ENCODE measurements at regions not wholly inside any gene's neighbourhood (a gene's known extent, or its start where the extent isn't known, plus 50 kb on each side); places are given as distances from the start of the nearest gene placed in this dataset.
"Not testable (repeated sequence)": the region's sequence is repeated elsewhere in the genome, so short reads cannot be mapped to it uniquely, and the experiment has no call there.

GRCh38 chr2:17136231-17136630 is 382.0 kb downstream of the RAD51AP2 start:
- Mint-ChIP-seq H3K4me1 (no peaks in the 10 kb centered on the region), H3K27ac (no peak overlapping the region), H3K27me3 (no peaks in the 10 kb centered on the region), H3K9me3 (peaks cover 0 to 14% (median 0%) of the 10 kb centered on the region in 11 donors), H3K4me3 (no peak overlapping the region), H3K36me3 (no peaks in the 10 kb centered on the region)
- H3K27ac ChIP-seq (ENCODE audit: low read depth, low read length) = no peak overlapping the region
- DNase-seq (no peak), ATAC-seq (no peak)
- CTCF ChIA-PET = no interaction called here
- no peaks in the 10 kb centered on the region for H3K36me3 ChIP-seq (ENCODE audit: control insufficient read depth in 2 of 3, insufficient read depth in 3 of 3, low read length in 3 of 3)
- POLR2A ChIA-PET = no interaction called here
- no peaks in the 10 kb centered on the region for H3K27me3 ChIP-seq (ENCODE audit: control insufficient read depth in 2 of 2, insufficient read depth in 2 of 2, low read length in 2 of 2)
- H3K4me1 ChIP-seq (ENCODE audit: control insufficient read depth in 2 of 2, insufficient read depth in 2 of 2, low read length in 2 of 2) = no peaks in the 10 kb centered on the region
- no peak overlapping the region for H3K4me3 ChIP-seq (ENCODE audit: low read length)
- intact Hi-C loops (cut with micrococcal nuclease) = no loop called here
- no peaks in the 10 kb centered on the region for H3K9me3 ChIP-seq (ENCODE audit: control insufficient read depth in 2 of 3, low read length in 3 of 3)

- no peak overlapping the region for H3K27ac ChIP-seq (ENCODE audit: low read depth, low read length)
- Mint-ChIP-seq H3K4me3 (no peak overlapping the region), H3K36me3 (no peaks in the 10 kb centered on the region), H3K27me3 (no peaks in the 10 kb centered on the region), H3K9me3 (peaks cover 0 to 17% (median 0%) of the 10 kb centered on the region in 11 donors), H3K4me1 (no peaks in the 10 kb centered on the region), H3K27ac (no peak overlapping the region)
- DNase-seq = no peak
- no peak overlapping the region for H3K4me3 ChIP-seq (ENCODE audit: low read length)
- intact Hi-C loops (cut with micrococcal nuclease) = no loop called here
- H3K4me1 ChIP-seq (ENCODE audit: control insufficient read depth in 2 of 2, insufficient read depth in 2 of 2, low read length in 2 of 2) = no peaks in the 10 kb centered on the region
- POLR2A ChIA-PET = no interaction called here
- ATAC-seq = no peak
- no peaks in the 10 kb centered on the region for H3K9me3 ChIP-seq (ENCODE audit: control insufficient read depth in 2 of 3, low read length in 3 of 3)
- H3K36me3 ChIP-seq (ENCODE audit: control insufficient read depth in 2 of 3, insufficient read depth in 3 of 3, low read length in 3 of 3) = no peaks in the 10 kb centered on the region
- CTCF ChIA-PET = no interaction called here
- no peaks in the 10 kb centered on the region for H3K27me3 ChIP-seq (ENCODE audit: control insufficient read depth in 2 of 2, insufficient read depth in 2 of 2, low read length in 2 of 2)
Measured at GRCh38 chr2:17135619-17136018, 382.6 kb downstream of the RAD51AP2 start.

GRCh38 chr2:17133052-17133671 is 385.1 kb downstream of the RAD51AP2 start:
- Histone ChIP-seq H3K36me3 (ENCODE audit: control insufficient read depth in 2 of 3, insufficient read depth in 3 of 3, low read length in 3 of 3) (no peaks in the 10 kb centered on the region), H3K4me1 (ENCODE audit: control insufficient read depth in 2 of 2, insufficient read depth in 2 of 2, low read length in 2 of 2) (no peaks in the 10 kb centered on the region), H3K4me3 (ENCODE audit: low read length) (no peak overlapping the region), H3K9me3 (ENCODE audit: control insufficient read depth in 2 of 3, low read length in 3 of 3) (no peaks in the 10 kb centered on the region), H3K27me3 (ENCODE audit: control insufficient read depth in 2 of 2, insufficient read depth in 2 of 2, low read length in 2 of 2) (no peaks in the 10 kb centered on the region), H3K27ac (ENCODE audit: low read depth, low read length) (no peak overlapping the region)
- Mint-ChIP-seq H3K36me3 (no peaks in the 10 kb centered on the region), H3K27ac (no peak overlapping the region), H3K4me3 (no peak overlapping the region), H3K9me3 (peaks cover 0 to 17% (median 0%) of the 10 kb centered on the region in 11 donors), H3K4me1 (no peaks in the 10 kb centered on the region), H3K27me3 (no peaks in the 10 kb centered on the region)
- intact Hi-C loops (cut with micrococcal nuclease) = no loop called here
- ATAC-seq = no peak
- ChIA-PET CTCF (no interaction called here), POLR2A (no interaction called here)
- no peak for DNase-seq

- H3K27me3 ChIP-seq (ENCODE audit: control insufficient read depth in 2 of 2, insufficient read depth in 2 of 2, low read length in 2 of 2); H3K9me3 ChIP-seq (ENCODE audit: control insufficient read depth in 2 of 3, low read length in 3 of 3); intact Hi-C loops (cut with micrococcal nuclease); POLR2A ChIA-PET; H3K27ac ChIP-seq (ENCODE audit: low read depth, low read length); DNase-seq; CTCF ChIA-PET; H3K4me3 ChIP-seq (ENCODE audit: low read length); H3K36me3 Mint-ChIP-seq; H3K4me1 Mint-ChIP-seq; H3K27ac Mint-ChIP-seq; H3K4me1 ChIP-seq (ENCODE audit: control insufficient read depth in 2 of 2, insufficient read depth in 2 of 2, low read length in 2 of 2); H3K4me3 Mint-ChIP-seq; ATAC-seq; H3K27me3 Mint-ChIP-seq; H3K36me3 ChIP-seq (ENCODE audit: control insufficient read depth in 2 of 3, insufficient read depth in 3 of 3, low read length in 3 of 3): not testable (repeated sequence)
- H3K9me3 Mint-ChIP-seq = peaks cover 0 to 17% (median 0%) of the 10 kb centered on the region in 11 donors
Measured at GRCh38 chr2:17130627-17131026, 387.6 kb downstream of the RAD51AP2 start.

- DNase-seq (no peak), ATAC-seq (no peak)
- CTCF ChIA-PET = no interaction called here
- no peak overlapping the region for H3K27ac Mint-ChIP-seq
- POLR2A ChIA-PET = no interaction called here
- H3K4me3 Mint-ChIP-seq = no peak overlapping the region
- Histone ChIP-seq H3K4me3 (ENCODE audit: low read length) (no peak overlapping the region), H3K9me3 (ENCODE audit: control insufficient read depth in 2 of 3, low read length in 3 of 3) (no peaks in the 10 kb centered on the region), H3K27ac (ENCODE audit: low read depth, low read length) (no peak overlapping the region), H3K4me1 (ENCODE audit: control insufficient read depth in 2 of 2, insufficient read depth in 2 of 2, low read length in 2 of 2) (no peaks in the 10 kb centered on the region), H3K36me3 (ENCODE audit: control insufficient read depth in 2 of 3, insufficient read depth in 3 of 3, low read length in 3 of 3) (no peaks in the 10 kb centered on the region), H3K27me3 (ENCODE audit: control insufficient read depth in 2 of 2, insufficient read depth in 2 of 2, low read length in 2 of 2) (no peaks in the 10 kb centered on the region)
- H3K36me3 Mint-ChIP-seq = no peaks in the 10 kb centered on the region
- intact Hi-C loops (cut with micrococcal nuclease) = loop anchor here in 1 of 2 donors (5.0 kb wide), 1 partner anchor 816 kb away; no protein-coding TSS in a partner anchor
- no peaks in the 10 kb centered on the region for H3K27me3 Mint-ChIP-seq
- H3K9me3 Mint-ChIP-seq = peaks cover 0 to 10% (median 0%) of the 10 kb centered on the region in 11 donors
- H3K4me1 Mint-ChIP-seq = no peaks in the 10 kb centered on the region
Measured at GRCh38 chr2:17125989-17126620, 392.1 kb downstream of the RAD51AP2 start.

- no peak for ATAC-seq
- Mint-ChIP-seq H3K9me3 (peaks cover 0 to 10% (median 0%) of the 10 kb centered on the region in 11 donors), H3K36me3 (no peaks in the 10 kb centered on the region), H3K4me3 (no peak overlapping the region), H3K27ac (no peak overlapping the region), H3K27me3 (no peaks in the 10 kb centered on the region), H3K4me1 (no peaks in the 10 kb centered on the region)
- intact Hi-C loops (cut with micrococcal nuclease) = loop anchor here in 1 of 2 donors (5.0 kb wide), 1 partner anchor 818 kb away; no protein-coding TSS in a partner anchor
- no peaks in the 10 kb centered on the region for H3K4me1 ChIP-seq (ENCODE audit: control insufficient read depth in 2 of 2, insufficient read depth in 2 of 2, low read length in 2 of 2)
- no peaks in the 10 kb centered on the region for H3K27me3 ChIP-seq (ENCODE audit: control insufficient read depth in 2 of 2, insufficient read depth in 2 of 2, low read length in 2 of 2)
- ChIA-PET CTCF (no interaction called here), POLR2A (no interaction called here)
- H3K9me3 ChIP-seq (ENCODE audit: control insufficient read depth in 2 of 3, low read length in 3 of 3) = no peaks in the 10 kb centered on the region
- no peak overlapping the region for H3K4me3 ChIP-seq (ENCODE audit: low read length)
- H3K27ac ChIP-seq (ENCODE audit: low read depth, low read length) = no peak overlapping the region
- no peak for DNase-seq
- H3K36me3 ChIP-seq (ENCODE audit: control insufficient read depth in 2 of 3, insufficient read depth in 3 of 3, low read length in 3 of 3) = no peaks in the 10 kb centered on the region
Measured at GRCh38 chr2:17124575-17125318, 393.5 kb downstream of the RAD51AP2 start.

Measured in naive thymus-derived CD4-positive, alpha-beta T cell (primary cell).